Neural progenitor cell (in vitro differentiated cells): ENCODE measurements at regions not wholly inside any gene's neighbourhood (a gene's known extent, or its start where the extent isn't known, plus 50 kb on each side); places are given as distances from the start of the nearest gene placed in this dataset.

ENCODE experiments used
- DNase-seq: peaks from one replicate; pipeline ENCODE4 v3.0.0-alpha.2; 2016; ENCODE audit warnings: low spot score
- H2AFZ ChIP-seq: fragments of 200-600 bp; sonication (generic); replicated peaks from 2 replicates; pipeline ENCODE4 v1.6.1; 2016; ENCODE audit warnings: antibody characterized with exemption
- H3F3A ChIP-seq: fragments of 200-600 bp; sonication (generic); 2 replicates; pipeline ENCODE4 v1.6.1; 2016; ENCODE audit warnings: antibody characterized with exemption, low read depth
- H3K27ac ChIP-seq: fragments of 200-600 bp; sonication (generic); 2 replicates; pipeline ENCODE4 v1.5.1; 2016; ENCODE audit warnings: mild to moderate bottlenecking
- H3K27me3 ChIP-seq: fragments of 200-600 bp; sonication (generic); 2 replicates; pipeline ENCODE4 v1.6.1; 2016; ENCODE audit warnings: mild to moderate bottlenecking, moderate library complexity
- H3K36me3 ChIP-seq: fragments of 200-600 bp; sonication (generic); 2 replicates; pipeline ENCODE4 v1.5.1; 2016
- H3K4me1 ChIP-seq: fragments of 200-600 bp; sonication (generic); 2 replicates; pipeline ENCODE4 v1.6.1; 2016; ENCODE audit warnings: mixed run types
- H3K4me2 ChIP-seq: fragments of 200-600 bp; sonication (generic); 2 replicates; pipeline ENCODE4 v1.6.1; 2016
- H3K4me3 ChIP-seq: fragments of 200-600 bp; sonication (generic); 2 replicates; pipeline ENCODE4 v1.5.1; 2016
- H3K79me2 ChIP-seq: fragments of 200-600 bp; sonication (generic); 2 replicates; pipeline ENCODE4 v1.6.1; 2016; ENCODE audit warnings: low read depth
- H3K9ac ChIP-seq: fragments of 200-600 bp; sonication (generic); 2 replicates; pipeline ENCODE4 v1.6.1; 2016
- H3K9me3 ChIP-seq: fragments of 200-600 bp; sonication (generic); 2 replicates; pipeline ENCODE4 v1.5.1; 2016; ENCODE audit warnings: low read depth
- H4K20me1 ChIP-seq: fragments of 200-600 bp; sonication (generic); 2 replicates; pipeline ENCODE4 v1.6.1; 2016; ENCODE audit warnings: low read depth
- H3K27ac Mint-ChIP-seq: 3 replicates; pipeline ENCODE4 v1.8.0; 2021; ENCODE audit warnings: mixed read lengths
- H3K27me3 Mint-ChIP-seq: 2 replicates; pipeline ENCODE4 v1.8.0; 2022; ENCODE audit warnings: low read depth, mild to moderate bottlenecking, inconsistent platforms, moderate library complexity, mixed read lengths; ENCODE audit not compliant: insufficient read depth
- H3K36me3 Mint-ChIP-seq: 3 replicates; pipeline ENCODE4 v1.8.0; 2021; ENCODE audit warnings: mixed read lengths
- H3K4me1 Mint-ChIP-seq: 3 replicates; pipeline ENCODE4 v1.8.0; 2021; ENCODE audit warnings: mixed read lengths
- H3K4me3 Mint-ChIP-seq: 3 replicates; pipeline ENCODE4 v1.8.0; 2021; ENCODE audit warnings: mild to moderate bottlenecking, moderate library complexity, mixed read lengths
- H3K9me3 Mint-ChIP-seq: 3 replicates; pipeline ENCODE4 v1.8.0; 2020; ENCODE audit warnings: mixed read lengths
- EZH2 ChIP-seq: fragments of 200-600 bp; sonication (generic); IDR thresholded peaks from 2 replicates; pipeline ENCODE4 v1.6.1; 2017; ENCODE audit warnings: antibody characterized with exemption, mild to moderate bottlenecking, moderate library complexity
- EZH2phosphoT487 ChIP-seq: fragments of 200-600 bp; sonication (generic); IDR thresholded peaks from 2 replicates; pipeline ENCODE4 v1.6.1; 2017; ENCODE audit warnings: antibody characterized with exemption
- TF ChIP-seq, protein P1 (sequence below): fragments of 200-600 bp; sonication (generic); IDR thresholded peaks from 2 replicates; pipeline ENCODE4 v1.5.1; 2017; ENCODE audit warnings: antibody characterized with exemption, mild to moderate bottlenecking

DNA sequence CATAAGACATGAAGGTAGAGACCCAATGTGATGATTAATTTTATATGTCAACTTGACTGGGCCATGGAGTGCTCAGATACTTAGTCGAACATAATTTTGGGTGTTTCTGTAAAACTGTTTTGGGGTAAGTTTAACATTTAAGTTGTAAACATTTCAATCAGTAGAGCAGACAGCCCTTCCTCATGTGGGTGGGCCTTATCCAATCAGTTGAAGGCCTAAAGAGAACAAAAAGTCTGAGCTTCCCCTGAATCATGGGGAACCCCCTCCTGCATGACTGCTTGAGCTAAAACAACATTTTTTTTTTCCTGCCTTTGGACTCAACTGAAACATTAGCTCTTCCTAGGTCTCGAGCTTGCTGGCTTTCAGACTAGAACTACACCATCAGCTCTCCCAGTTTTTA lies 327.3 kb upstream of the SOX9 start:
- Mint-ChIP-seq H3K27me3 (peaks cover 3% of the 10 kb centered on the region), H3K36me3 (no peaks in the 10 kb centered on the region), H3K4me1 (peaks cover 3% of the 10 kb centered on the region), H3K27ac (no peak overlapping the region), H3K9me3 (peaks cover 6% of the 10 kb centered on the region), H3K4me3 (no peak overlapping the region)
- Histone ChIP-seq H3K4me1 (no peaks in the 10 kb centered on the region), H3K27ac (no peak overlapping the region), H4K20me1 (no peaks in the 10 kb centered on the region), H3K79me2 (no peaks in the 10 kb centered on the region), H3F3A (no peaks in the 10 kb centered on the region), H3K36me3 (no peaks in the 10 kb centered on the region), H3K9ac (no peak overlapping the region), H3K4me3 (no peak overlapping the region), H3K4me2 (no peak overlapping the region), H3K27me3 (no peaks in the 10 kb centered on the region), H2AFZ (no peak overlapping the region), H3K9me3 (no peaks in the 10 kb centered on the region)
- no peak for DNase-seq
- TF ChIP-seq EZH2phosphoT487 (no peak), EZH2 (no peak)
- TF ChIP-seq, protein P1, sequence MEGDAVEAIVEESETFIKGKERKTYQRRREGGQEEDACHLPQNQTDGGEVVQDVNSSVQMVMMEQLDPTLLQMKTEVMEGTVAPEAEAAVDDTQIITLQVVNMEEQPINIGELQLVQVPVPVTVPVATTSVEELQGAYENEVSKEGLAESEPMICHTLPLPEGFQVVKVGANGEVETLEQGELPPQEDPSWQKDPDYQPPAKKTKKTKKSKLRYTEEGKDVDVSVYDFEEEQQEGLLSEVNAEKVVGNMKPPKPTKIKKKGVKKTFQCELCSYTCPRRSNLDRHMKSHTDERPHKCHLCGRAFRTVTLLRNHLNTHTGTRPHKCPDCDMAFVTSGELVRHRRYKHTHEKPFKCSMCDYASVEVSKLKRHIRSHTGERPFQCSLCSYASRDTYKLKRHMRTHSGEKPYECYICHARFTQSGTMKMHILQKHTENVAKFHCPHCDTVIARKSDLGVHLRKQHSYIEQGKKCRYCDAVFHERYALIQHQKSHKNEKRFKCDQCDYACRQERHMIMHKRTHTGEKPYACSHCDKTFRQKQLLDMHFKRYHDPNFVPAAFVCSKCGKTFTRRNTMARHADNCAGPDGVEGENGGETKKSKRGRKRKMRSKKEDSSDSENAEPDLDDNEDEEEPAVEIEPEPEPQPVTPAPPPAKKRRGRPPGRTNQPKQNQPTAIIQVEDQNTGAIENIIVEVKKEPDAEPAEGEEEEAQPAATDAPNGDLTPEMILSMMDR, result no peak

DNA sequence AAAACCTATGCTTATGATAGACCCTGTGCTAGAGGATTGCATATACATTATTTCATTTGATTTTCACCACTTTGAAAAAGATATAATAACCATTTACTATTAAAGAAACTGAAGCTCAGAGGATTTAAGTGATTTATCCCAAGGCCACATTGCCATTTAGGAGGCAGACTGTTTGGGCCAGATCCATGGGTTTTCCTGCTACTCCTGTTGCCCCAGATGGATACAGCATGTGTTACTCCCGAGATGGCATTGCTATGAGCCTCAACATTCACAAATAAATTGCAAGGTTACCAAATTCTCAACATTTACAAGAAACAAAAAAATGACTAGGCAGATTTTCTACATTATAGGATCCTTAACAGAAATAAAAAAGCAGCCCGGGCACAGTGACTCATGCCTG lies 322.1 kb upstream of the SOX9 start:
- Mint-ChIP-seq H3K27me3 (peaks cover 2% of the 10 kb centered on the region), H3K4me3 (no peak overlapping the region), H3K27ac (no peak overlapping the region), H3K9me3 (peaks cover 6% of the 10 kb centered on the region), H3K4me1 (peaks cover 4% of the 10 kb centered on the region), H3K36me3 (no peaks in the 10 kb centered on the region)
- H2AFZ ChIP-seq, result no peak overlapping the region
- TF ChIP-seq, protein P1, result no peak
- TF ChIP-seq EZH2 (no peak), EZH2phosphoT487 (no peak)
- H4K20me1 ChIP-seq, result no peaks in the 10 kb centered on the region
- no peak overlapping the region for H3K27ac ChIP-seq
- no peaks in the 10 kb centered on the region for H3K9me3 ChIP-seq
- no peaks in the 10 kb centered on the region for H3K36me3 ChIP-seq
- no peaks in the 10 kb centered on the region for H3F3A ChIP-seq
- H3K4me2 ChIP-seq, result no peak overlapping the region
- H3K4me1 ChIP-seq, result no peaks in the 10 kb centered on the region
- H3K27me3 ChIP-seq, result no peaks in the 10 kb centered on the region
- DNase-seq, result no peak
- H3K4me3 ChIP-seq, result no peak overlapping the region
- no peaks in the 10 kb centered on the region for H3K79me2 ChIP-seq
- H3K9ac ChIP-seq, result no peak overlapping the region

DNA sequence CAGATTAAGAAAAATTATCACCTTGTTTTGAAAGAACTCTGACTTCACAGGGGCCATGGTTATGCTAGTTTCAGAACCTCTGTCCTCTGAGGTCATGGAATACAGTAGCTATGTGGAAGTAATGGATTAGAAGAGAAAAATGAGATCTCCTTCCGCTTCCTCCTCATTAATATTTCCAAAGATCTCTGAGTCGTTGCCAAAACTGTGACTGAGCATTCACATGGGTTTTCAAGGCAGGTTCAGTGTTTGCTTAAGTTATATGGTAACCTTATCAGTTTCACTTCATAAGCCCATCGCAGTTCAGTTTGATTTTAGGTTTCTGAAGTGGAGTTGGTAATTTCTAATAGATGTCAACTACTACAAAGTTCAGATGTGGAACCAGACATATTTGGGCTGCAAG lies 321.2 kb upstream of the SOX9 start:
- H3K36me3 Mint-ChIP-seq, result no peaks in the 10 kb centered on the region
- peaks cover 2% of the 10 kb centered on the region for H3K27me3 Mint-ChIP-seq
- no peak overlapping the region for H3K4me3 ChIP-seq
- no peaks in the 10 kb centered on the region for H3K9me3 ChIP-seq
- peaks cover 6% of the 10 kb centered on the region for H3K9me3 Mint-ChIP-seq
- H3K27ac ChIP-seq, result no peak overlapping the region
- peaks cover 4% of the 10 kb centered on the region for H3K4me1 Mint-ChIP-seq
- no peak overlapping the region for H3K27ac Mint-ChIP-seq
- no peaks in the 10 kb centered on the region for H3F3A ChIP-seq
- no peaks in the 10 kb centered on the region for H3K36me3 ChIP-seq
- no peaks in the 10 kb centered on the region for H3K79me2 ChIP-seq
- H3K4me2 ChIP-seq, result no peak overlapping the region
- H3K4me1 ChIP-seq, result no peaks in the 10 kb centered on the region
- peak overlapping the region; percentile 26 for H2AFZ ChIP-seq
- no peak overlapping the region for H3K9ac ChIP-seq
- H3K27me3 ChIP-seq, result no peaks in the 10 kb centered on the region
- TF ChIP-seq EZH2phosphoT487, result no peak
- TF ChIP-seq, protein P1, result no peak
- no peak for TF ChIP-seq EZH2
- no peaks in the 10 kb centered on the region for H4K20me1 ChIP-seq
- H3K4me3 Mint-ChIP-seq, result no peak overlapping the region
- no peak for DNase-seq
